ENCODE measurements at regions not wholly inside any gene's neighbourhood (a gene's known extent, or its start where the extent isn't known, plus 50 kb on each side); places are given as distances from the start of the nearest gene placed in this dataset.

GRCh38 chr2:17282245-17282644 is 236.0 kb downstream of the RAD51AP2 start:
- no peaks in the 10 kb centered on the region for H3K27me3 Mint-ChIP-seq (ENCODE audit: insufficient read depth, low read depth, poor library complexity)
- DNase-seq (ENCODE audit: low spot score) (no peak), ATAC-seq (no peak)
- Histone ChIP-seq H3K36me3 (ENCODE audit: insufficient read depth) (no peaks in the 10 kb centered on the region), H3K27me3 (ENCODE audit: insufficient read depth) (no peaks in the 10 kb centered on the region), H3F3A (replicated peaks; ENCODE audit: low read depth) (no peaks in the 10 kb centered on the region), H3K4me1 (ENCODE audit: insufficient read depth) (no peaks in the 10 kb centered on the region), H4K20me1 (replicated peaks; ENCODE audit: insufficient read depth) (no peaks in the 10 kb centered on the region), H3K27ac (ENCODE audit: low read depth) (no peak overlapping the region), H3K79me2 (replicated peaks; ENCODE audit: insufficient read depth) (no peaks in the 10 kb centered on the region), H3K9me2 (ENCODE audit: insufficient read depth) (peaks cover 6% of the 10 kb centered on the region; the same call in 1 of the 2 replicates), H3K4me2 (no peak overlapping the region), H3K4me3 (no peak overlapping the region), H2AFZ (no peak overlapping the region)
- no peak overlapping the region for H3K27ac Mint-ChIP-seq
- TF ChIP-seq ZNF331 (CRISPR knock-in tag; IDR thresholded peaks at IDR 0.05; ENCODE audit: low read depth) (no peak), ZNF462 (CRISPR knock-in tag; IDR thresholded peaks at IDR 0.05) (no peak), ZNF114 (CRISPR knock-in tag; IDR thresholded peaks at IDR 0.05) (no peak), POLR2AphosphoS5 (IDR thresholded peaks at IDR 0.05; ENCODE audit: low read depth) (no peak), JUNB (IDR thresholded peaks at IDR 0.05; ENCODE audit: unreplicated experiment) (no peak), EZH2 (IDR thresholded peaks at IDR 0.05; ENCODE audit: low read depth, unreplicated experiment) (no peak), EZH2phosphoT487 (IDR thresholded peaks at IDR 0.05; ENCODE audit: unreplicated experiment) (no peak), CREB1 (CRISPR knock-in tag; IDR thresholded peaks at IDR 0.05; ENCODE audit: low read depth) (no peak), STAT1 (IDR thresholded peaks at IDR 0.05; ENCODE audit: unreplicated experiment) (no peak), NANOG (IDR thresholded peaks at IDR 0.05; ENCODE audit: borderline replicate concordance) (no peak)
- TF ChIP-seq, protein P1, sequence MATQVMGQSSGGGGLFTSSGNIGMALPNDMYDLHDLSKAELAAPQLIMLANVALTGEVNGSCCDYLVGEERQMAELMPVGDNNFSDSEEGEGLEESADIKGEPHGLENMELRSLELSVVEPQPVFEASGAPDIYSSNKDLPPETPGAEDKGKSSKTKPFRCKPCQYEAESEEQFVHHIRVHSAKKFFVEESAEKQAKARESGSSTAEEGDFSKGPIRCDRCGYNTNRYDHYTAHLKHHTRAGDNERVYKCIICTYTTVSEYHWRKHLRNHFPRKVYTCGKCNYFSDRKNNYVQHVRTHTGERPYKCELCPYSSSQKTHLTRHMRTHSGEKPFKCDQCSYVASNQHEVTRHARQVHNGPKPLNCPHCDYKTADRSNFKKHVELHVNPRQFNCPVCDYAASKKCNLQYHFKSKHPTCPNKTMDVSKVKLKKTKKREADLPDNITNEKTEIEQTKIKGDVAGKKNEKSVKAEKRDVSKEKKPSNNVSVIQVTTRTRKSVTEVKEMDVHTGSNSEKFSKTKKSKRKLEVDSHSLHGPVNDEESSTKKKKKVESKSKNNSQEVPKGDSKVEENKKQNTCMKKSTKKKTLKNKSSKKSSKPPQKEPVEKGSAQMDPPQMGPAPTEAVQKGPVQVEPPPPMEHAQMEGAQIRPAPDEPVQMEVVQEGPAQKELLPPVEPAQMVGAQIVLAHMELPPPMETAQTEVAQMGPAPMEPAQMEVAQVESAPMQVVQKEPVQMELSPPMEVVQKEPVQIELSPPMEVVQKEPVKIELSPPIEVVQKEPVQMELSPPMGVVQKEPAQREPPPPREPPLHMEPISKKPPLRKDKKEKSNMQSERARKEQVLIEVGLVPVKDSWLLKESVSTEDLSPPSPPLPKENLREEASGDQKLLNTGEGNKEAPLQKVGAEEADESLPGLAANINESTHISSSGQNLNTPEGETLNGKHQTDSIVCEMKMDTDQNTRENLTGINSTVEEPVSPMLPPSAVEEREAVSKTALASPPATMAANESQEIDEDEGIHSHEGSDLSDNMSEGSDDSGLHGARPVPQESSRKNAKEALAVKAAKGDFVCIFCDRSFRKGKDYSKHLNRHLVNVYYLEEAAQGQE (IDR thresholded peaks at IDR 0.05; ENCODE audit: unreplicated experiment): no peak
- TF ChIP-seq, protein P2, sequence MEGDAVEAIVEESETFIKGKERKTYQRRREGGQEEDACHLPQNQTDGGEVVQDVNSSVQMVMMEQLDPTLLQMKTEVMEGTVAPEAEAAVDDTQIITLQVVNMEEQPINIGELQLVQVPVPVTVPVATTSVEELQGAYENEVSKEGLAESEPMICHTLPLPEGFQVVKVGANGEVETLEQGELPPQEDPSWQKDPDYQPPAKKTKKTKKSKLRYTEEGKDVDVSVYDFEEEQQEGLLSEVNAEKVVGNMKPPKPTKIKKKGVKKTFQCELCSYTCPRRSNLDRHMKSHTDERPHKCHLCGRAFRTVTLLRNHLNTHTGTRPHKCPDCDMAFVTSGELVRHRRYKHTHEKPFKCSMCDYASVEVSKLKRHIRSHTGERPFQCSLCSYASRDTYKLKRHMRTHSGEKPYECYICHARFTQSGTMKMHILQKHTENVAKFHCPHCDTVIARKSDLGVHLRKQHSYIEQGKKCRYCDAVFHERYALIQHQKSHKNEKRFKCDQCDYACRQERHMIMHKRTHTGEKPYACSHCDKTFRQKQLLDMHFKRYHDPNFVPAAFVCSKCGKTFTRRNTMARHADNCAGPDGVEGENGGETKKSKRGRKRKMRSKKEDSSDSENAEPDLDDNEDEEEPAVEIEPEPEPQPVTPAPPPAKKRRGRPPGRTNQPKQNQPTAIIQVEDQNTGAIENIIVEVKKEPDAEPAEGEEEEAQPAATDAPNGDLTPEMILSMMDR (conservative IDR thresholded peaks at IDR 0.05; ENCODE audit: low read depth in 2 of 2): no peak
- peaks cover 4% of the 10 kb centered on the region; the same call in 2 of the 3 replicates for H3K4me1 Mint-ChIP-seq
- H3K9me3 Mint-ChIP-seq: peaks cover 3% of the 10 kb centered on the region; the same call in 1 of the 3 replicates
- no peaks in the 10 kb centered on the region for H3K36me3 Mint-ChIP-seq (ENCODE audit: low read depth)
- no peak overlapping the region for H3K4me3 Mint-ChIP-seq

Measured in GM23338 (cell line).